B cell (primary cell): ENCODE measurements at regions not wholly inside any gene's neighbourhood (a gene's known extent, or its start where the extent isn't known, plus 50 kb on each side); places are given as distances from the start of the nearest gene placed in this dataset.

Experiments used
- ATAC-seq: fragments of 200-7000 bp; cut with Tn5 transposase; one replicate; pipeline ENCODE4 v1.10.0; 2021; ENCODE audit warnings: low read depth, mild to moderate bottlenecking, moderate number of reproducible peaks, moderate library complexity
- CTCF ChIA-PET: fragments of 350-600 bp; sonication (Branson Sonifier 250); formaldehyde crosslinking; loops from one replicate; lab custom pipeline; 2021; ENCODE audit warnings: antibody characterized with exemption, inconsistent platforms; lab: Charles Lee
- POLR2A ChIA-PET: fragments of 350-600 bp; sonication (Branson Sonifier 250); formaldehyde crosslinking; loops from one replicate; lab custom pipeline; 2021; ENCODE audit warnings: antibody characterized with exemption; lab: Charles Lee
- DNase-seq: peaks from one replicate; pipeline ENCODE4 v3.0.0; 2013
- H2AFZ ChIP-seq: 2 replicates; pipeline ENCODE4 v1.6.1; 2012; ENCODE audit warnings: mild to moderate bottlenecking, low read depth, low read length; ENCODE audit not compliant: insufficient read depth, poor library complexity, severe bottlenecking
- H3K27ac ChIP-seq, 2 donors: 1 replicate in 1 of 2; 2 replicates in 1 of 2; pipeline ENCODE4 v1.5.1; 2012 to 2013; ENCODE audit warnings: low read length in 2 of 2, mild to moderate bottlenecking in 2 of 2, moderate library complexity in 1 of 2
- H3K27me3 ChIP-seq, 4 experiments: fragments of 200-600 bp in 1 of 4; sonication (generic) in 1 of 4; replicated peaks in 1 of 4; 1 replicate in 2 of 4; 2 replicates in 2 of 4; pipeline versions ENCODE4 v1.6.1 to v1.7.0; 2013 to 2016; ENCODE audit warnings: low read length in 3 of 4, mild to moderate bottlenecking in 2 of 4, mixed read lengths in 1 of 4, moderate library complexity in 1 of 4; ENCODE audit not compliant: insufficient read depth in 4 of 4, control insufficient read depth in 3 of 4; ENCODE audit errors: control extremely low read depth in 1 of 4
- H3K36me3 ChIP-seq, 2 experiments: replicated peaks in 1 of 2; 1 replicate in 1 of 2; 2 replicates in 1 of 2; pipeline versions ENCODE4 v1.6.1 to v1.7.1; 2013; ENCODE audit warnings: low read length in 1 of 2; ENCODE audit not compliant: insufficient read depth in 2 of 2, control insufficient read depth in 1 of 2; ENCODE audit errors: control extremely low read depth in 1 of 2, extremely low read depth in 1 of 2
- H3K4me1 ChIP-seq, 2 donors: fragments of 200-600 bp in 1 of 2; sonication (generic) in 1 of 2; 1 replicate in 1 of 2; 2 replicates in 1 of 2; pipeline versions ENCODE4 v1.5.1 to v1.6.1; 2013 to 2017; ENCODE audit warnings: low read length in 2 of 2; ENCODE audit not compliant: control insufficient read depth in 2 of 2, insufficient read depth in 2 of 2
- H3K4me2 ChIP-seq: replicated peaks from 2 replicates; pipeline ENCODE3; 2012; ENCODE audit warnings: mild to moderate bottlenecking, low read depth, low read length; ENCODE audit not compliant: poor library complexity, severe bottlenecking
- H3K4me3 ChIP-seq, 5 experiments: fragments of 200-600 bp in 1 of 5; sonication (generic) in 1 of 5; 1 replicate in 3 of 5; 2 replicates in 2 of 5; pipeline versions ENCODE4 v1.5.1 to v1.7.0; 2011 to 2016; ENCODE audit warnings: low read length in 4 of 5, mild to moderate bottlenecking in 4 of 5, low read depth in 2 of 5, control low read depth in 1 of 5, moderate library complexity in 1 of 5; ENCODE audit not compliant: insufficient read depth in 1 of 5; ENCODE audit errors: control extremely low read depth in 1 of 5, extremely low read depth in 1 of 5
- H3K79me2 ChIP-seq: fragments of 200-600 bp; sonication (generic); one replicate; pipeline ENCODE4 v1.6.0; 2016; ENCODE audit warnings: low read length; ENCODE audit not compliant: control insufficient read depth, insufficient read depth
- H3K9ac ChIP-seq: fragments of 200-600 bp; sonication (generic); 2 replicates; pipeline ENCODE4 v1.6.1; 2017; ENCODE audit warnings: mild to moderate bottlenecking, low read length, moderate library complexity
- H3K9me3 ChIP-seq, 3 donors: one replicate each; pipeline versions ENCODE4 v1.6.1 to v1.7.1; 2013; ENCODE audit warnings: low read length in 2 of 3; ENCODE audit not compliant: control insufficient read depth in 2 of 3, insufficient read depth in 1 of 3; ENCODE audit errors: control extremely low read depth in 1 of 3
- H4K20me1 ChIP-seq: 2 replicates; pipeline ENCODE4 v1.6.0; 2012; ENCODE audit warnings: mild to moderate bottlenecking, low read length; ENCODE audit not compliant: insufficient read depth, control insufficient read depth, poor library complexity, severe bottlenecking
- H3K27ac Mint-ChIP-seq: one replicate; pipeline ENCODE4 v1.8.0; 2021; ENCODE audit warnings: mixed read lengths
- H3K27me3 Mint-ChIP-seq: one replicate; pipeline ENCODE4 v1.8.0; 2021; ENCODE audit warnings: mixed read lengths
- H3K4me1 Mint-ChIP-seq: one replicate; pipeline ENCODE4 v1.8.0; 2021; ENCODE audit warnings: mixed read lengths
- H3K4me3 Mint-ChIP-seq: one replicate; pipeline ENCODE4 v1.8.0; 2021; ENCODE audit warnings: mixed read lengths
- H3K9me3 Mint-ChIP-seq: one replicate; pipeline ENCODE4 v1.8.0; 2022; ENCODE audit warnings: mixed read lengths; ENCODE audit not compliant: insufficient read depth
- EZH2 ChIP-seq: IDR thresholded peaks from 2 replicates; pipeline ENCODE4 v1.6.1; 2012; ENCODE audit warnings: borderline replicate concordance, low read depth, mild to moderate bottlenecking, moderate library complexity, low read length; ENCODE audit not compliant: insufficient read depth, poor library complexity, severe bottlenecking
- WGBS: methylation state at CpG from one replicate; pipeline ENCODE4 v1.1.5; 2013; ENCODE audit warnings: missing lambda C conversion rate; ENCODE audit not compliant: insufficient coverage; 5-methylcytosine and 5-hydroxymethylcytosine counted together
- intact Hi-C: fragments of 100-400 bp; cut with micrococcal nuclease; formaldehyde crosslinking; loops from one replicate; pipeline ENCODE4 v1.10.0; 2022
- TF ChIP-seq, protein P1 (sequence below): fragments of 200-600 bp; IDR thresholded peaks from one replicate; pipeline ENCODE4 v1.8.0; 2022; ENCODE audit warnings: antibody characterized with exemption, mild to moderate bottlenecking

DNA sequence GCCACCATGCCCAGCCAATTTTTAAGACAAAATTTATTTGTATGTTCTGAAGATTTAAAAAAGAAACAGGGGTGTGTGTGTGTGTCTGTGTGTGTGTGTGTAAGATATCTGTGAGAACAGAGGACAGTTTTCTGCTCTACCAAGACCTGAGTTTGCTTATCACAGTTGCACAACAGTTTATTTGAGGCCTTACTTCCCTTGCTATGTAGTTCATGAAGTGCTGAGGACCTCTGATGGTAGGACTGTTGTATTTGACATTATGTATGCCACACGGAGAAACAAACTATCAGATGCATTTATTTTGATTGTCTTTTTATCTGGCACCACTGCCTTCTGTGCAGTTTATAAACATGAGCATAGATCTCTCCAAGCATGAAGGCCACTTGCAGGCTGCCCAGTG, 355.2 kb downstream of the PBX1 start:
- no peak overlapping the region for H3K27ac Mint-ChIP-seq
- H3K9me3 ChIP-seq, result no peaks in the 10 kb centered on the region
- no peak overlapping the region for H3K27ac ChIP-seq
- no peaks in the 10 kb centered on the region for H3K4me1 ChIP-seq
- no peak overlapping the region for H3K9ac ChIP-seq
- no peak for TF ChIP-seq EZH2
- TF ChIP-seq, protein P1, sequence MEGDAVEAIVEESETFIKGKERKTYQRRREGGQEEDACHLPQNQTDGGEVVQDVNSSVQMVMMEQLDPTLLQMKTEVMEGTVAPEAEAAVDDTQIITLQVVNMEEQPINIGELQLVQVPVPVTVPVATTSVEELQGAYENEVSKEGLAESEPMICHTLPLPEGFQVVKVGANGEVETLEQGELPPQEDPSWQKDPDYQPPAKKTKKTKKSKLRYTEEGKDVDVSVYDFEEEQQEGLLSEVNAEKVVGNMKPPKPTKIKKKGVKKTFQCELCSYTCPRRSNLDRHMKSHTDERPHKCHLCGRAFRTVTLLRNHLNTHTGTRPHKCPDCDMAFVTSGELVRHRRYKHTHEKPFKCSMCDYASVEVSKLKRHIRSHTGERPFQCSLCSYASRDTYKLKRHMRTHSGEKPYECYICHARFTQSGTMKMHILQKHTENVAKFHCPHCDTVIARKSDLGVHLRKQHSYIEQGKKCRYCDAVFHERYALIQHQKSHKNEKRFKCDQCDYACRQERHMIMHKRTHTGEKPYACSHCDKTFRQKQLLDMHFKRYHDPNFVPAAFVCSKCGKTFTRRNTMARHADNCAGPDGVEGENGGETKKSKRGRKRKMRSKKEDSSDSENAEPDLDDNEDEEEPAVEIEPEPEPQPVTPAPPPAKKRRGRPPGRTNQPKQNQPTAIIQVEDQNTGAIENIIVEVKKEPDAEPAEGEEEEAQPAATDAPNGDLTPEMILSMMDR, result no peak
- no peak overlapping the region for H3K4me3 ChIP-seq
- H3K4me1 Mint-ChIP-seq, result no peaks in the 10 kb centered on the region
- 14% methylated on average over 1 of the region's 1 CpG for WGBS
- H3K27me3 Mint-ChIP-seq, result no peaks in the 10 kb centered on the region
- H3K9me3 Mint-ChIP-seq, result no peaks in the 10 kb centered on the region
- H2AFZ ChIP-seq, result no peak overlapping the region
- H3K79me2 ChIP-seq, result no peaks in the 10 kb centered on the region
- no peaks in the 10 kb centered on the region for H3K27me3 ChIP-seq
- POLR2A ChIA-PET, result no interaction called here
- no peak overlapping the region for H3K4me2 ChIP-seq
- DNase-seq (no peak), ATAC-seq (no peak)
- CTCF ChIA-PET, result no interaction called here
- no peak overlapping the region for H3K4me3 Mint-ChIP-seq
- no peaks in the 10 kb centered on the region for H3K36me3 ChIP-seq
- H4K20me1 ChIP-seq, result no peaks in the 10 kb centered on the region
- intact Hi-C loops, result no loop called here

DNA sequence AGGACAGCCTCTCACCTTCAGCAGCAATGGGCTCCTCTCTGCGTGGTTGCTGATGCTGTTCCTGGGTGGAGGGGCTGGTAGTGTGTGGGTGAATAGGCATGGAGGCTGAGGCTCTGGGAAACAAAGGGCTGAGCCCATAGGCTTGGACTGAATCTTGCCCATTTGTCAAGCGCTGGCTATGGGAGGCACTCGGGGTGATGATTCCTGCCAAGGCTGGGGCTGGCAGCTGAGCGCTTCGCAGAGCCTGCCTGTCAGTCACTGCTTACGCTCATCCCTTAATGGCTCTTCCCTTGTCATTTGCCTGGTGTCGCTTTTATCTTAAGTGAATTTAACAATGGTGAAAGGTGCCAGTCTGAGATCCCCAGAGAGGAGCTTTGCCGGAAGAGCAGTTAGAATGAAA, 353.3 kb downstream of the PBX1 start:
- CTCF ChIA-PET, result no interaction called here
- WGBS, result 94% methylated on average over 8 of the region's 8 CpGs
- Mint-ChIP-seq H3K4me1 (no peaks in the 10 kb centered on the region), H3K27me3 (no peaks in the 10 kb centered on the region), H3K4me3 (no peak overlapping the region), H3K27ac (no peak overlapping the region), H3K9me3 (no peaks in the 10 kb centered on the region)
- Histone ChIP-seq H3K79me2 (no peaks in the 10 kb centered on the region), H3K27ac (no peak overlapping the region), H3K4me2 (no peak overlapping the region), H3K27me3 (no peaks in the 10 kb centered on the region), H3K9ac (no peak overlapping the region), H2AFZ (no peak overlapping the region), H3K9me3 (no peaks in the 10 kb centered on the region), H3K4me3 (no peak overlapping the region), H4K20me1 (no peaks in the 10 kb centered on the region), H3K36me3 (no peaks in the 10 kb centered on the region), H3K4me1 (no peaks in the 10 kb centered on the region)
- no peak for TF ChIP-seq EZH2
- TF ChIP-seq, protein P1, result no peak
- intact Hi-C loops, result no loop called here
- POLR2A ChIA-PET, result no interaction called here
- DNase-seq, result no peak
- no peak for ATAC-seq
